Karpas-422 (cell line): ENCODE measurements at regions not wholly inside any gene's neighbourhood (a gene's known extent, or its start where the extent isn't known, plus 50 kb on each side); places are given as distances from the start of the nearest gene placed in this dataset.

Source experiments
- DNase-seq: peaks from one replicate; pipeline ENCODE4 v3.0.0-alpha.2; 2015
- H2AFZ ChIP-seq: fragments of 200-600 bp; sonication (generic); 2 replicates; pipeline ENCODE4 v1.6.1; 2014; ENCODE audit warnings: antibody characterized with exemption, low read length, mixed read lengths
- H3K27ac ChIP-seq: fragments of 200-600 bp; sonication (generic); 2 replicates; pipeline ENCODE4 v1.5.1; 2014; ENCODE audit warnings: mild to moderate bottlenecking, low read length, moderate library complexity
- H3K27me3 ChIP-seq: fragments of 200-600 bp; sonication (generic); 2 replicates; pipeline ENCODE4 v1.6.1; 2014; ENCODE audit warnings: low read length, mixed read lengths
- H3K36me3 ChIP-seq: fragments of 200-600 bp; sonication (generic); 2 replicates; pipeline ENCODE4 v1.6.1; 2014; ENCODE audit warnings: low read length, mixed read lengths; ENCODE audit not compliant: insufficient read depth
- H3K4me1 ChIP-seq: fragments of 200-600 bp; sonication (generic); 2 replicates; pipeline ENCODE4 v1.6.1; 2014; ENCODE audit warnings: mild to moderate bottlenecking, low read length, mixed read lengths
- H3K4me2 ChIP-seq: fragments of 200-600 bp; sonication (generic); 2 replicates; pipeline ENCODE4 v1.6.1; 2014; ENCODE audit warnings: low read length, low read depth, mild to moderate bottlenecking; ENCODE audit not compliant: poor library complexity, severe bottlenecking
- H3K4me3 ChIP-seq: fragments of 200-600 bp; sonication (generic); 2 replicates; pipeline ENCODE4 v1.5.1; 2014; ENCODE audit warnings: mild to moderate bottlenecking, antibody characterized with exemption, low read length, mixed read lengths
- H3K79me2 ChIP-seq: fragments of 200-600 bp; sonication (generic); 2 replicates; pipeline ENCODE4 v1.6.1; 2014; ENCODE audit warnings: mild to moderate bottlenecking, low read length, mixed read lengths
- H3K9ac ChIP-seq: fragments of 200-600 bp; sonication (generic); 2 replicates; pipeline ENCODE4 v1.6.0; 2014; ENCODE audit warnings: low read length
- H3K9me2 ChIP-seq: fragments of 200-600 bp; sonication (generic), shearing (Covaris generic); replicated peaks from 2 replicates; pipeline ENCODE4 v1.6.0; 2014; ENCODE audit warnings: mild to moderate bottlenecking, low read length, moderate library complexity; ENCODE audit not compliant: insufficient read depth
- H3K9me3 ChIP-seq: fragments of 300-700, 200-600 bp; sonication (generic); 2 replicates; pipeline ENCODE4 v1.6.1; 2014; ENCODE audit warnings: low read length, mixed read lengths
- H4K20me1 ChIP-seq: fragments of 200-600 bp; sonication (generic); 2 replicates; pipeline ENCODE4 v1.6.1; 2014; ENCODE audit warnings: mild to moderate bottlenecking, antibody characterized with exemption, low read length, low read depth; ENCODE audit not compliant: insufficient read depth

DNA sequence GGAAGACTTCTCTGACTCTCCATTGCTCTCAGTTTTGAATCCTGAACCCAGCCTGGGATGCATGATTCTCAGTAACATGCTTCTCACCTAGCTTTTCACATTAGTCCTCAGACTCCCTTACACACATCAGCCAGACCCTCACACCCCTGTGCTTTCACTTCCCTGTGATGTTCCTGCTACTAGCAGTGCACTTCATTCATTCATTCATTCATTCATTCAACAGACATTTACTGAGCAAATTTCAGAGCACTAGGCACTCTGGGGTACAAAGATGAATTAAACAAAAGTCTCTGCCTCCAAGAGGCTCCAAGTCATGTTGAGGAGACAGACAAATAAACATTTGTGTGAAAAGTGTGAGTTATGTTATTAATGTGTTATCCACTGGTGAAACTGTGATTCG, 145.2 kb downstream of the RXFP2 start:
- no peaks in the 10 kb centered on the region for H3K27me3 ChIP-seq
- no peak overlapping the region for H3K4me3 ChIP-seq
- H3K9ac ChIP-seq, result no peak overlapping the region
- no peaks in the 10 kb centered on the region for H3K4me1 ChIP-seq
- no peak overlapping the region for H2AFZ ChIP-seq
- no peak for DNase-seq
- no peaks in the 10 kb centered on the region for H3K9me2 ChIP-seq
- no peaks in the 10 kb centered on the region for H3K9me3 ChIP-seq
- no peaks in the 10 kb centered on the region for H4K20me1 ChIP-seq
- H3K4me2 ChIP-seq, result no peak overlapping the region
- no peaks in the 10 kb centered on the region for H3K79me2 ChIP-seq
- no peaks in the 10 kb centered on the region for H3K36me3 ChIP-seq
- no peak overlapping the region for H3K27ac ChIP-seq

DNA sequence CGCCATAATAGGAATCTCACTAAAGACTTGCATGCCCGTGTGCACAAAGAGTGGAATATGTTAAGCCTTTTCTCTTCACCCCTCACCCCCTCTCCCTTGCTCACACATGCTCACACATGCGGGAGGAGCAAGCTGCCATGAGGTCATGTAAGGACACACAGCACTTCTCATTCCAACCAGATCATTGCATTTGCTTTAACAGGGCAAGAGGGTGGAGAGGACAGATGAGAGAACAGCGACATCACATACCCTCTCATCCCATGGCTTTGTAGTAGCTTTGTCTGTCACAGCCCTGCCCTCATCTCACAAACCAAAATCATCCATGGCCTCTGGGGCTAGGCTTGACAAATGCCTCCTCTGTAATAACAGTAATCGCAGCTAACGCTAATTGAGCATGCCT, 145.6 kb upstream of the FRY start:
- no peaks in the 10 kb centered on the region for H3K9me2 ChIP-seq
- no peak overlapping the region for H3K4me2 ChIP-seq
- no peaks in the 10 kb centered on the region for H3K27me3 ChIP-seq

DNA sequence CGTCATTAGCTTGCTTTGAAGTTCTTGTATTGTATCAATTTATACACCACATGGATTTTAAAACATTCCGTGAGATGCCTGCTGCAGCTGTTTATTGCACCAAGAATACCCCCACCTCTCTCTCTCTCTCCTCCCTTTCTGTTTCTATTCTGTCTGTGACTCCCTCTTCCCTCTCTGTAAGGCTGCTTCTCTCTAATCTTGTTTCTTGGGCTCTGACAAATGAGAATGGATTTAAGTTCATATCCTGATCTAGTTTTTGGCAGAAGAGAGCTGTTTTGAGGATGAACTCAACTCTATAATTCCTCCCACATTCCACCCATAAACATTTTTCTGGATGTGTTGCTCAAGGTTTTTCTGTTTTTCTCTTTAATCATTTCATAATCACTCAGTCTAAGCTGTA, 144.3 kb upstream of the FRY start:
- Histone ChIP-seq H2AFZ (no peak overlapping the region), H3K4me3 (no peak overlapping the region), H3K27me3 (no peaks in the 10 kb centered on the region), H3K9me3 (no peaks in the 10 kb centered on the region), H3K79me2 (no peaks in the 10 kb centered on the region), H3K4me1 (no peaks in the 10 kb centered on the region), H4K20me1 (no peaks in the 10 kb centered on the region), H3K36me3 (no peaks in the 10 kb centered on the region), H3K27ac (no peak overlapping the region), H3K9ac (no peak overlapping the region), H3K4me2 (no peak overlapping the region), H3K9me2 (no peaks in the 10 kb centered on the region)
- DNase-seq, result no peak

More for the DNA sequence above, 145.6 kb upstream of the FRY start:
- Histone ChIP-seq H3K4me3 (no peak overlapping the region), H3K9ac (no peak overlapping the region), H3K27ac (no peak overlapping the region), H3K4me1 (no peaks in the 10 kb centered on the region), H2AFZ (no peak overlapping the region), H3K79me2 (no peaks in the 10 kb centered on the region), H4K20me1 (no peaks in the 10 kb centered on the region), H3K36me3 (no peaks in the 10 kb centered on the region), H3K9me3 (no peaks in the 10 kb centered on the region)
- DNase-seq, result no peak

DNA sequence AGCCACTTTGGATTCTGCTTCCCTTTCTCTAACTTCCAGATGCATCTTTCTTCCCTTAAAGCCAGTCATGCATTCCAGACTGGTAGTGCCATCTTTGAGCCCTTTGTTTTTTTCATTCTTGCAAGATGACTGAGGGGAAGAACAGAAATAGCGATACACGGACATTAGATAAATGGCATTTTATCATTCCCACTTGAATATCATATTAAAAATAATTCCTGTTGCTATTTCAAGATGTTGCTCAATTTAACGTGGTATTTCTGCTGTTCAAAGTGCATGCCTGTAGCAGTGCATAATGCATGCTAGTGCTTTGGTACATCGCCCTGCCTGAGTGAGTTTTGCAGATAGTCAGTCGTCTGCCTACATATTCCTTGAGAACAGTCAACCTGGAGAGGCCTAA, 140.6 kb upstream of the FRY start:
- DNase-seq, result no peak
- no peaks in the 10 kb centered on the region for H3K79me2 ChIP-seq
- H3K9me2 ChIP-seq, result no peaks in the 10 kb centered on the region
- no peak overlapping the region for H3K27ac ChIP-seq
- H2AFZ ChIP-seq, result no peak overlapping the region
- H3K4me1 ChIP-seq, result no peaks in the 10 kb centered on the region
- H4K20me1 ChIP-seq, result no peaks in the 10 kb centered on the region
- no peak overlapping the region for H3K4me3 ChIP-seq
- H3K9ac ChIP-seq, result no peak overlapping the region
- H3K27me3 ChIP-seq, result no peaks in the 10 kb centered on the region
- no peaks in the 10 kb centered on the region for H3K9me3 ChIP-seq
- H3K4me2 ChIP-seq, result no peak overlapping the region
- H3K36me3 ChIP-seq, result no peaks in the 10 kb centered on the region

DNA sequence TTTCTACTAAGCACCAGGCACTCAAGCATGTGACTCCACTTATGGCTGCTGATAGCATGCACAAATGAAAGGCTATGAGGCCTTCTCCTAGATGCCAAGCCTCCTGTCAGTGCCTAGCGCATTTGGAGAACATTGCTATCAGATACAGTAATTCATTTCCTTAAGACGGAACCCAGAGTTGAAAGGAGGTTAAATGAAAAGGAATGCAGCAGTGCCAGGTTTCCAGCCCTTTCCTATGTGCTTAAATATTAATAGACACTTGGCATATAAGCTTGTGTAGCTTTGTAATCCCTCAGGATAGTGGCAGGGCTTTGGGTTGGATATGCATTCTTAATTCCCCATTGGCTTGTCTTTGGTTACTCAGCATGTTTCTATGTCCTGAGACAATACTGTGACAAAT, 140.1 kb upstream of the FRY start:
- Histone ChIP-seq H3K9ac (no peak overlapping the region), H3K9me3 (no peaks in the 10 kb centered on the region), H4K20me1 (no peaks in the 10 kb centered on the region), H3K79me2 (no peaks in the 10 kb centered on the region), H3K4me2 (no peak overlapping the region), H3K9me2 (no peaks in the 10 kb centered on the region), H3K4me1 (peaks cover 3% of the 10 kb centered on the region), H3K27me3 (no peaks in the 10 kb centered on the region), H3K4me3 (no peak overlapping the region), H3K36me3 (no peaks in the 10 kb centered on the region), H3K27ac (no peak overlapping the region), H2AFZ (no peak overlapping the region)
- no peak for DNase-seq

DNA sequence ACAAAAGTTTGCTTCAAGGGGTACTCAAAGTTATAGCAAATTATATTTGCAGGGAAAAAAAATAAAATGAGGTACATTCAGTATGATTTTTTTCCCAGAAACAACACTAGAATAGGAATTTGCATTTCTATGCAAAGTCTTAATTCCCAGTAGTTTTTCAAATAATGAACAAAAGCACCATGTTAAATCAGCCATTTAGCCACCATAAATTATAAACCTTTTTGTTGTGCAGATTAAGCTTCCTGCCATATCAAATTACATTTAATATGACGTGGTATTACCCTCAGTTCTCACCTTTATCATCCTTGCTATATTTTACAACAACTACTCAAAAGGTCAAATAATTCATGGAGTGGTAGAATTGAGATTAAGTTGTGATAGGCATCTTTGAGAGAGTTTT, 136.6 kb upstream of the FRY start:
- Histone ChIP-seq H3K79me2 (no peaks in the 10 kb centered on the region), H3K9me3 (no peaks in the 10 kb centered on the region), H4K20me1 (no peaks in the 10 kb centered on the region), H3K4me2 (no peak overlapping the region), H3K4me1 (peaks cover 4% of the 10 kb centered on the region), H3K4me3 (no peak overlapping the region), H3K27ac (no peak overlapping the region), H3K27me3 (no peaks in the 10 kb centered on the region), H3K36me3 (no peaks in the 10 kb centered on the region), H2AFZ (no peak overlapping the region), H3K9ac (no peak overlapping the region), H3K9me2 (no peaks in the 10 kb centered on the region)
- no peak for DNase-seq

DNA sequence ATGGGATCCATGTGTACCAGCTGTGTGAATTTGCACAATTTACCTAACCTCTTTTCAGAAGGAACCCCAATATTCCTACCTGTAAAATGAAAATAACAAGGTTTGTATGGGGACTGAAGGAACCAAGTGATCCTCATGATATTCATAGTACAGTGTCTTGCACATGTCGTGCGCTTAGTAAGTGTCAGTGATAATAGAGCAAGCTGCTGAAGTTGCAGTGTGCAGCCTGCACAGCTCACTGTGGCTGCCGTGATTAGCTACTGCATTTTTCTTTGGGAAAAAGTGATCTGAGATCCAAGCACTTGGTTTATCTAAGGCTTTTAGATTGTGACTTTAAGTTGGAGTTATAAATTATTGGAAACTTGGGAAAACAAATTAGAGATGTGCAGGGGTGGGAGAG, 135.9 kb upstream of the FRY start:
- Histone ChIP-seq H3K9me3 (no peaks in the 10 kb centered on the region), H3K27ac (no peak overlapping the region), H3K4me1 (peaks cover 4% of the 10 kb centered on the region), H3K4me2 (no peak overlapping the region), H3K27me3 (no peaks in the 10 kb centered on the region), H3K36me3 (no peaks in the 10 kb centered on the region), H3K79me2 (no peaks in the 10 kb centered on the region), H3K9me2 (no peaks in the 10 kb centered on the region), H3K9ac (no peak overlapping the region), H2AFZ (no peak overlapping the region), H4K20me1 (no peaks in the 10 kb centered on the region), H3K4me3 (no peak overlapping the region)
- DNase-seq, result no peak

DNA sequence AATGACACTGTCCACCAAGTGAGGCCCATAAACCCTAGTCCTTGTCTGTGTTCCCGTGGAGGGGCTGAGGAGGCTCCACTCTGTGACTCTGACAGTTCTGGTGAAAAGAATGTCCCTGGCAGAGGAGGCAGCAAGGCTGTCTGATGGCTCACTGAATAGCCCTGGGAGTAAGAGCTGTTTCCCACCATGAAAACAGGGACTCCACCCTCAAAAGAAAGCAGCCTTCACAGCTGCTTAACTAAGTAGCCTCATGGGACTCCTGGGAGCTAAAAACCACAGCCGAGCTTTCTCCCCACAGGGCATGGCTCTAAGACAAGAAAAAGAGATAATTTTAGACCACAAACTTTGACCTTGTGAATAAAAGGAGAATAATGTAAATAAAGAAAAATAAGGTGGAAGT, 135.1 kb upstream of the FRY start:
- Histone ChIP-seq H3K4me2 (no peak overlapping the region), H3K9ac (no peak overlapping the region), H3K9me3 (no peaks in the 10 kb centered on the region), H3K79me2 (no peaks in the 10 kb centered on the region), H3K27me3 (no peaks in the 10 kb centered on the region), H4K20me1 (no peaks in the 10 kb centered on the region), H2AFZ (no peak overlapping the region), H3K4me1 (peaks cover 4% of the 10 kb centered on the region), H3K27ac (no peak overlapping the region), H3K4me3 (no peak overlapping the region), H3K9me2 (no peaks in the 10 kb centered on the region), H3K36me3 (no peaks in the 10 kb centered on the region)
- no peak for DNase-seq

DNA sequence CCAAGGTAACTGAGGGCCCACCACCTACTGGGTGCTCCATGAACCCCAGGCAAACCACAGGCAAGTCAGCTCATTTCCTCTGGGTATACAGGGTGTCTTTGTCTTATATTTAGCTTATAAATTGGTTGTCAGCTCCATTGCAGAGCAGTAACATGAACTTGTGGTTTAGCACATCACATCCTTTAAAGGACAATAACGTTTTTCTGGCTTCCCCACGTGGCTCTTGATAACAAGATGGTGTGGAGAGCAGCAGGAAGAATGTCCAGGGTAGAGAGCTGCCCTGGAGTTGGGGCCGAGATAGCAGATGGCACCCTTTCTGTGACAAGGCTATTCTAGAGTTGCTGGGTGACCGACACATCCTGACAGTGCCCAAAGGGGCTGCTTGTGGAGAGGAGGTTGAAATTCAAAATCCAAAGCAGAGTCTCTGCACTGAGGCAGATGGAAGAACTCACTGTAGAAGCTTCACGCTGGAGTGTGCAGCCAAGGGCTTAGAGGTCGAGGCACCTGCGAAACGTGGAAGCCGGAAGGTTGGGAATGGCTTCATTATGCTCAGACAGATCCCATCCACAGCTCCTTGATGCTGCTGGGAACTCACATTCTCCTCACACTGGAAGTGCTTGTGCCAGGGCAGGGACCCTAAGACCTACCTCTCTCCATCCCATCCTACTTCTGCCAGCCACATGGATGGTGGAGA, 133.0 kb upstream of the FRY start:
- DNase-seq, result no peak

More for the DNA sequence above, 133.0 kb upstream of the FRY start:
- H3K4me1 ChIP-seq, result peaks cover 4% of the 10 kb centered on the region
- no peaks in the 10 kb centered on the region for H3K79me2 ChIP-seq
- no peaks in the 10 kb centered on the region for H4K20me1 ChIP-seq
- no peaks in the 10 kb centered on the region for H3K27me3 ChIP-seq
- H3K4me2 ChIP-seq, result no peak overlapping the region
- no peaks in the 10 kb centered on the region for H3K36me3 ChIP-seq
- no peaks in the 10 kb centered on the region for H3K9me3 ChIP-seq
- H2AFZ ChIP-seq, result no peak overlapping the region
- no peaks in the 10 kb centered on the region for H3K9me2 ChIP-seq
- H3K4me3 ChIP-seq, result no peak overlapping the region
- H3K9ac ChIP-seq, result no peak overlapping the region
- no peak overlapping the region for H3K27ac ChIP-seq
